ENCODE measurements at regions not wholly inside any gene's neighbourhood (a gene's known extent, or its start where the extent isn't known, plus 50 kb on each side); places are given as distances from the start of the nearest gene placed in this dataset.
"Not testable (repeated sequence)": the region's sequence is repeated elsewhere in the genome, so short reads cannot be mapped to it uniquely, and the experiment has no call there.

GRCh38 chr12:67046062-67046461 lies 223.1 kb upstream of the CAND1 start:
- DNase-seq: no peak

- no peak for DNase-seq
Observed at GRCh38 chr12:67047634-67048033, 221.5 kb upstream of the CAND1 start.

- no peak for DNase-seq
Observed at GRCh38 chr12:67048371-67048770, 220.8 kb upstream of the CAND1 start.

- not testable (repeated sequence) for DNase-seq
Observed at GRCh38 chr12:67049199-67049598, 220.0 kb upstream of the CAND1 start.

GRCh38 chr12:67052981-67053380 lies 216.2 kb upstream of the CAND1 start:
- DNase-seq: no peak

GRCh38 chr12:67056329-67056728 lies 212.8 kb upstream of the CAND1 start:
- no peak for DNase-seq

GRCh38 chr12:67057072-67057471 lies 212.1 kb upstream of the CAND1 start:
- DNase-seq: no peak

GRCh38 chr12:67062193-67062592 lies 207.0 kb upstream of the CAND1 start:
- no peak for DNase-seq

GRCh38 chr12:67067453-67068203 lies 201.5 kb upstream of the CAND1 start:
- no peak for DNase-seq

- peak in 1 of 2 donors; percentile 6 for DNase-seq
Observed at GRCh38 chr12:67068204-67068731, 200.9 kb upstream of the CAND1 start.

GRCh38 chr12:67068761-67069450 lies 200.3 kb upstream of the CAND1 start:
- peak in 1 of 2 donors; percentile 8 for DNase-seq

- DNase-seq: peak in 1 of 2 donors; percentile 13
Observed at GRCh38 chr12:67069451-67070306, 199.5 kb upstream of the CAND1 start.

GRCh38 chr12:67070307-67070600 lies 198.9 kb upstream of the CAND1 start:
- DNase-seq: no peak

- no peak for DNase-seq
Observed at GRCh38 chr12:67070604-67071003, 198.6 kb upstream of the CAND1 start.

- DNase-seq: not testable (repeated sequence)
Observed at GRCh38 chr12:67072281-67072680, 196.9 kb upstream of the CAND1 start.

GRCh38 chr12:67073336-67073735 lies 195.8 kb upstream of the CAND1 start:
- no peak for DNase-seq

- no peak for DNase-seq
Observed at GRCh38 chr12:67074072-67074471, 195.1 kb upstream of the CAND1 start.

GRCh38 chr12:67077617-67078016 lies 191.5 kb upstream of the CAND1 start:
- no peak for DNase-seq

GRCh38 chr12:67078957-67079356 lies 190.2 kb upstream of the CAND1 start:
- DNase-seq: no peak

- no peak for DNase-seq
Observed at GRCh38 chr12:67080637-67081036, 188.5 kb upstream of the CAND1 start.

- no peak for DNase-seq
Observed at GRCh38 chr12:67082221-67082620, 186.9 kb upstream of the CAND1 start.

GRCh38 chr12:67085699-67086098 lies 183.5 kb upstream of the CAND1 start:
- no peak for DNase-seq

GRCh38 chr12:67086116-67086515 lies 183.0 kb upstream of the CAND1 start:
- no peak for DNase-seq

Measured in hippocampal formation (tissue), 2 donors.